HT-29 (cell line): ENCODE measurements at regions not wholly inside any gene's neighbourhood (a gene's known extent, or its start where the extent isn't known, plus 50 kb on each side); places are given as distances from the start of the nearest gene placed in this dataset.
A peak's percentile ranks its signal among the peaks of the same experiment; 100 is the strongest.

ENCODE experiments used
- DNase-seq: peaks from one replicate; pipeline ENCODE4 v3.0.0-alpha.2; 2015; ENCODE audit warnings: low spot score

DNA sequence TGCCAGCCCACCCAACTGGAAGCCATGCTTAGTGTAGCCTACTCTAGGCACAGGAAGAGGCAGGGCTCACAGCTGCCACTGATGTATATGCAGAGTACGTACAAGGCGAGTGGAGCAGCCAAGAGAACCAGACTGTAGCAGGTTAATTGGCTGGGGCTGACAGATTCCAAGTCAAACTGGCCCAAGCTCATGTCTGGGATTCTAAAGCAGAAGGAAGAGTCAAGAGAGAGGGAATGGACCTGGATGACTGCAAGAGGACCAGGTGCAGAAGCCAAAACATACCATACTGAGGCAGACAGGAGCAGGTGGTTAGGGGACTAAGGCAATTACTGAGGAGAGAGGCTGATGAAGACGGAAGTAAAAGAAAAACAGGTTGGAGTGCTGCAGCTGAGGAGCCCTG, 51.3 kb upstream of the LRRN2 start:
- DNase-seq: no peak

DNA sequence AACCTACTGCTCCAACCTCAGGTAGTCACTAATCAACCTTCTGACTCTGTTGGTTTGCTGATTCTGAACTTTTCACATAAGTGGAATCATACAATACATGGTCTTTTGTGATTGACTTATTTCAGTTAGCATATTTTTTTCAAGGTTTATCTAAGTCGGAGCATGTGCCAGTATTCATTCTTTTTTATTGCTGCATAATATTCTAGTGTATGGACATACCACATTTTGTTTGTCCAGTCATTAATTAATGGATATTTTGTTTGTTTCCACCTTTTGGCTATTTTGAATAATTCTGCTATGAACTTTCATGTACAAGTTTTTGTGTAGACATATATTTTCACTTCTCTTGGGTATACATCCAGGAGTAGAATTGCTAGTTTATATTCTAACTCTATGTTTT, 53.0 kb upstream of the LRRN2 start:
- no peak for DNase-seq

DNA sequence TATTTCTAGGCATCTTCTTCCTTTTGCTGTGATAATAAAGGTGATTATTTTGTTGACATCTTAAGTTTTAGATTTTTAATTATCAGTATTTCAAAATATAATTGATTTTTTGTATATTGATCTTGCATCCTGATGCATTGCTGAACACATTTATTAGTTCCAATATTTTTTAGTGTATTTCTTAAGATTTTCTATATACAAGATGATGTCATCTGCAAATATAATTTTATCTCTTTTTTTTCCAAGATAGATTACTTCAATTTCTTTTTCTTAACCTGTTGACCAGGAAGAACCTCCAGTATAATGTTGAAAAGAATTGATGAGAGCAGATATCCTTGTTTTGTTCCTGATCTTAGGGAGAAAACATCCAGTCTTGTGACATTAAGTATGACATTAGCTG, 54.8 kb upstream of the LRRN2 start:
- no peak for DNase-seq

GRCh38 chr1:204741440-204741839, 55.9 kb upstream of the LRRN2 start:
- no peak for DNase-seq

- no peak for DNase-seq
These were observed 57.2 kb upstream of the LRRN2 start for GRCh38 chr1:204742676-204743251.

GRCh38 chr1:204744107-204744779, 58.7 kb upstream of the LRRN2 start:
- DNase-seq: no peak

DNA sequence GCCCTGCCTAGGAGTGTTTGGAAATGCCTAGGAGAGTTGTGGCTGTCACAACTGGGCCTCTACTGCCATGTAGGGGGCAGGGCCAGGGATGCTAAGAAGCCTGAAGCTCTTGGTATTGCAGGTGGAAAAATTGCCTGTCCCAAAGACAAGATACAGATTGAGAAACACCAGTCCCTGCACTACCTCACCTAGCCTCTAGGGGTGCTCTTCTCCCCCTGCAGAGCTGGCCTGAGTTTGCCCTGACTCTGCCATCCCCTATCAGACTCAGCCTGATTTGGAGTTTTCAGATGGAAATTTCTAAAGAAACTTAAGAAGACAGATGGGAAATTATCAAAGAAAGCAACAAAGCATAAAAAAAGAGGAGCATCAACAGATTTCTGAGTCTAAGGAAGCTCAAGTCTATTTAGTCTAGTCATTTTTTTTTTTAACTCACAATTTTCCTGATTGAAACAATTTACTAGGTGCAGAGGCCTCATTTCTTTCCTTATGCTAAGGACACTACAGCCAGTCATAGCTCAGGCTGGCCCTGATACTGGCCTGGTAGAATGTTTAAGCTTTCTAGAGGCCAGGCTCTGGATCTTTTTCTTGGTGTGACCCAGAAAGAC, 61.4 kb upstream of the LRRN2 start:
- DNase-seq: peak; percentile 69

- no peak for DNase-seq
These were observed 65.9 kb upstream of the LRRN2 start for GRCh38 chr1:204751480-204751879.

- peak; percentile 51 for DNase-seq
These were observed 66.5 kb upstream of the LRRN2 start for GRCh38 chr1:204751883-204752687.

DNA sequence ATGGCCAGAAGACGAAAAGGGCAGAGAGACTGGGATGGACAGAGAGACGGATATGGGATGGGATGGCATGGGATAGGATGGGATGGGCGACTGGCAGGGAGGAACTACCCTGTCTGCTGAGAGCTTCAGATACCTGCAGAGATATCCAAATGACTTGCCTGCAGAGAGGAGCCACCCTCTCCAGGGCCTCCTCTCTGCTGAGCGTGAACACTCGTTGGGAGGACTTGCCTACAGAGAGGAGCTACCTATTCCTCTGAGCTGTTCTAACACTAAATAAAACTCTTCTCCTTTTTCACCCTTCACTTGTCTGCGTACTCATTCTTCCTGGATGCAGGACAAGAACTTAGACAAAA, 67.1 kb upstream of the LRRN2 start:
- no peak for DNase-seq

DNA sequence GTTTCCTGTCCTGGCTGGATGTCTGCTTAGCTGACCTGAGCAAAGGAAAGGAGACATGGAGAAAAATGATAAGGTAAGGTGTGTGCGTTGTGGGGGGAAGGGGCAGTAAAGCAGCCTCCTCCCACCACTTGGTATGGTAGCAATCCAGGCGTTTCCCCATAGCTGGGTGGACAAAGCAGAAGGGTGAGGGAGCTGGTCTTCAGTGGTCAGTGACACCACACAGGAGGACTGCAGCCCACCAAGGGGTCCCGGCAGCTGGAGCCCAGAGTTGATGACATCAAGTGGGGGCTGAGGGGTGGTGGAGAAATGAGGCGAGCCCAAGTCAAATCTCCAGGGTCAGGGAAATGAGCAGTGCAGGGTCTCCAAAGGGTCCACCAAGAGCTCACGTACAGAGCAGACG, 69.3 kb upstream of the LRRN2 start:
- DNase-seq: no peak

DNA sequence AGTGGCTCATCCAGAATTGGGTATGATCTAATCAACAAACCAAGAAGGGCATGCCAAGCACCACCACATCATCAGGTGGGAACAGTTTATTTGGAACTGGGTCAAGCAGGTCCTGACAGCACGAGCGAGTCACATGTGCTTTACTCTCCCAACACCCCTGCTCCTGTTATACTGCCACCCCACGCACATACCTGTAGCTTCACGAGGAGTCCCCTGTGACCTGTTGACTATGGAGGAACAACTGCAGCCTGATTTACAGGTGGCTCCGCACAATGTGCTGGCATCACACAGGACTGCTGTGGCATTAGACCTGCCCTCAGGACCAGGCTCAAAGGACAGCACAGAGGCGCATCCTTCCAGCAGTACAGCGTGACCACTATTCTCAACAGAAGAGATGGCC, 70.8 kb upstream of the LRRN2 start:
- no peak for DNase-seq

GRCh38 chr1:204756811-204757210, 71.3 kb upstream of the LRRN2 start:
- DNase-seq: no peak

GRCh38 chr1:204758601-204759000, 73.1 kb upstream of the LRRN2 start:
- no peak for DNase-seq

- no peak for DNase-seq
These were observed 74.8 kb upstream of the LRRN2 start for GRCh38 chr1:204760350-204760749.

DNA sequence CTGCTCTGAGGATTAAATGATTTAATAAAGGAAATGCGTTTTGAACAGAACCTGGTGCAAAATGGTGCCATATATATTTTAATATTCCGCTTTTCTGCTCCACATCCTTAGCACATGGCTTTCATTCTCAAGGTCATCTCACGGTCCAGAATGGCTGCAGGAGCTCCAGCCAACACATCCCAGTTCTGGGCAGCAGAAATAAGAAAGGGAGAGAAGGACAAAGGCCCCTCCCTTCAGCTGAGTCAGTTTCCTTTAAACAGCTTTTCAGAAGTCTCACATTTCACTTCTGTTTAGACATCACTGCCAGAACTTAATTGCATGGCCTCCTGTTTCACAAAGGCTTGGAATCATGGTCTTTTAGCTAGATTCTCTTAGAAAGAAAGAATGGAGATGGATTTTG, 75.2 kb upstream of the LRRN2 start:
- DNase-seq: no peak

GRCh38 chr1:204763773-204764427, 78.4 kb upstream of the LRRN2 start:
- DNase-seq: peak; percentile 59

GRCh38 chr1:204769997-204770396, 84.5 kb upstream of the LRRN2 start:
- no peak for DNase-seq

- DNase-seq: no peak
These were observed 85.8 kb upstream of the LRRN2 start for GRCh38 chr1:204771358-204771757.

DNA sequence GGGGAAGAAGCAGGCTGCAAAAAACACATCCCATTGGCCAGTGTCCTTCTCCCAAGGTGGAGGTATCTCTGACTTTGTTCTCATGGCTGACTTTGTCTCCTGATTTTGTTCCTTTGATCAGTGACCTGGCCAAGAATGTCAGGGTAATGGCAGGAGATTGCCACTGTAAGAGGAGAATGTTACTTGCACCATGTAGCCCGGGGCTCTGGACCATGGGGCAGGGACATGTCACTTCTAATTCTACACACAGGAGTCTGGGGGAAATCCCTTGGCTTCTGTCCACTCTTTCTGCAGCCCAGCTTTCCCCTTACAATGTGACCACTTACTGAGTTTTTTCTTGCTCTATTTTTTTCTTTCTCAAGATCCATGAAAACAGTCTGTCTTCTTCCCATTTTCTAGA, 87.7 kb upstream of the LRRN2 start:
- DNase-seq: no peak

GRCh38 chr1:204775546-204775945, 90.0 kb upstream of the LRRN2 start:
- DNase-seq: no peak

- DNase-seq: no peak
These were observed 92.1 kb upstream of the LRRN2 start for GRCh38 chr1:204777591-204777990.
